Ectodermal cell (in vitro differentiated cells): ENCODE measurements at regions not wholly inside any gene's neighbourhood (a gene's known extent, or its start where the extent isn't known, plus 50 kb on each side); places are given as distances from the start of the nearest gene placed in this dataset.

Source experiments
- H3K27ac ChIP-seq: 2 replicates; pipeline ENCODE4 v1.7.0; 2013; ENCODE audit warnings: mild to moderate bottlenecking, low read depth, low read length; ENCODE audit not compliant: insufficient read depth, poor library complexity, severe bottlenecking
- H3K27me3 ChIP-seq: 2 replicates; pipeline ENCODE4 v1.7.0; 2013; ENCODE audit warnings: mild to moderate bottlenecking, low read length; ENCODE audit not compliant: insufficient read depth, control insufficient read depth, poor library complexity, severe bottlenecking
- H3K36me3 ChIP-seq: one replicate; pipeline ENCODE4 v1.7.0; 2013; ENCODE audit warnings: low read length; ENCODE audit not compliant: control insufficient read depth, insufficient read depth
- H3K4me1 ChIP-seq: one replicate; pipeline ENCODE4 v1.7.0; 2013; ENCODE audit warnings: low read length; ENCODE audit not compliant: control insufficient read depth, insufficient read depth
- H3K4me3 ChIP-seq: 2 replicates; pipeline ENCODE4 v1.7.0; 2013; ENCODE audit warnings: low read depth, low read length, control low read depth; ENCODE audit not compliant: insufficient read depth
- H3K9me3 ChIP-seq: 2 replicates; pipeline ENCODE4 v1.7.0; 2013; ENCODE audit warnings: mild to moderate bottlenecking, low read length, moderate library complexity; ENCODE audit not compliant: control insufficient read depth
- WGBS, 2 experiments: methylation state at CpG; one replicate each; pipeline ENCODE4 v1.1.7; 2013; ENCODE audit warnings: missing lambda C conversion rate in 2 of 2; 5-methylcytosine and 5-hydroxymethylcytosine counted together

GRCh38 chr13:62678039-62678438, 1262.4 kb upstream of the PCDH20 start:
- Histone ChIP-seq H3K27me3 (no peaks in the 10 kb centered on the region), H3K4me1 (no peaks in the 10 kb centered on the region), H3K4me3 (no peak overlapping the region), H3K36me3 (no peaks in the 10 kb centered on the region), H3K27ac (no peak overlapping the region), H3K9me3 (no peaks in the 10 kb centered on the region)
- WGBS, 2 experiments: 91% methylated on average over 4 of the region's 4 CpGs

DNA sequence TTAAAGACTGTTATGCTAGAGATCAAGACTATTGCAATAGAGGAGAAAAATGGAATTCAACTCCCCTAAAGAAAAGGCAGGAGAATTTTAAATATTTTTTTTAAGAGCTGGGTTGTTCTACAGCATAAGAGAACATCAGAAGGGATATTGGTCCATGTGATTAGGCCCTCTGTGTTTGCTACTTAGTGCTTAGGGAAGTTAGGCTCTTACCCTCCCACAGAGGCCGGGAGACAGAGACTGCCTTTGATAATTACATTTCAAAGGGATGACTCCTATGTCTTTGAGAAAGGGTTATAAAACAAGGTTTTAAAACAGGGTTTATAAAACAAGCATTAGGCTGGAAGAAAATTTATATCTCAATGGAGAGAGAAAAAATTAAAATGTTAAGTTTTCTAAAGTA, 1248.1 kb upstream of the PCDH20 start:
- H3K27me3 ChIP-seq: no peaks in the 10 kb centered on the region
- H3K4me3 ChIP-seq: no peak overlapping the region
- 50% methylated on average over 1 of the region's 1 CpG; no CpG with 5 or more reads in 1 of the 2 experiments for WGBS, 2 experiments
- no peak overlapping the region for H3K27ac ChIP-seq
- no peaks in the 10 kb centered on the region for H3K36me3 ChIP-seq
- no peaks in the 10 kb centered on the region for H3K4me1 ChIP-seq
- H3K9me3 ChIP-seq: no peaks in the 10 kb centered on the region

GRCh38 chr13:62659365-62659764, 1243.7 kb upstream of the PCDH20 start:
- Histone ChIP-seq H3K27me3 (no peaks in the 10 kb centered on the region), H3K4me3 (no peak overlapping the region), H3K9me3 (no peaks in the 10 kb centered on the region), H3K4me1 (no peaks in the 10 kb centered on the region), H3K27ac (no peak overlapping the region), H3K36me3 (no peaks in the 10 kb centered on the region)
- whole genome bisulfite sequencing, 2 experiments: 95 to 100% methylated on average over 1 to 2 of the region's 3 CpGs

GRCh38 chr13:62653371-62653770, 1237.7 kb upstream of the PCDH20 start:
- no peak overlapping the region for H3K27ac ChIP-seq
- no peaks in the 10 kb centered on the region for H3K9me3 ChIP-seq
- no peaks in the 10 kb centered on the region for H3K36me3 ChIP-seq
- no peaks in the 10 kb centered on the region for H3K4me1 ChIP-seq
- H3K4me3 ChIP-seq: no peak overlapping the region
- H3K27me3 ChIP-seq: no peaks in the 10 kb centered on the region

DNA sequence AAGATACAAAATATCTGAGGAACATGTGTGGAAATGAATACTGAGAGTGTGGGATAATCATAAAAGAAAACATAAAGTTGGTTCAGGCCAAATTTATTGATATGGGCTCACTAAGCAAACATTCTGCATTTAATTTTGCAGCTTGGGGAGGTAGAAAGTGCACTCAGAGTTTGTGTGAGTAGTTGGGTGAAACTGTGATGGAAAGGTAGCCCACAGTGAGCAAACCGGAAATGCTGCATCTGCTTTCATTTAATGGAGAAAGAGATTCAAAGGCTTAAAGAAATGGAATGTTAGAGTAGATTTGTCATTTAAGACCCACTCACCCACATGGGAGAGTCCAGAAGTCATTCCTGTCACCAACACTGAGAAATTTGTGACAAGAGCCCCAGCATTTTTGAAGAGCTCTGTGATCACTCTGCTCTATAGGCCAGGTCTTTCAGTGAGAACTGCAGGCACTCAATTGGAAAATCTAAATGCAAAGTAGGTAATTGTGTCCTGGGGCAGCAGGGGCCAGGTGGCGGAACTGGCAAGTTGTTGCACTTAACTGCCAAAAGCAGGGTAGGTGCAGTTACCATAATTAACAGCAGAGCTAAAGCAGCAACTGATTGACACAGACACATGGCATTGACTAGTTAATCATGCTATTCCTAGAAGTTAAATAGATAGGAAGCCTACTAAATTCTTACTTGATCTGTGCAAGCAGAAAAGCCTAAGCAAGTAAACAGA, 1228.3 kb upstream of the PCDH20 start:
- Histone ChIP-seq H3K27me3 (no peaks in the 10 kb centered on the region), H3K4me1 (no peaks in the 10 kb centered on the region), H3K4me3 (no peak overlapping the region), H3K36me3 (no peaks in the 10 kb centered on the region), H3K9me3 (no peaks in the 10 kb centered on the region), H3K27ac (no peak overlapping the region)
- 85 to 93% methylated on average over 2 of the region's 2 CpGs for WGBS, 2 experiments

DNA sequence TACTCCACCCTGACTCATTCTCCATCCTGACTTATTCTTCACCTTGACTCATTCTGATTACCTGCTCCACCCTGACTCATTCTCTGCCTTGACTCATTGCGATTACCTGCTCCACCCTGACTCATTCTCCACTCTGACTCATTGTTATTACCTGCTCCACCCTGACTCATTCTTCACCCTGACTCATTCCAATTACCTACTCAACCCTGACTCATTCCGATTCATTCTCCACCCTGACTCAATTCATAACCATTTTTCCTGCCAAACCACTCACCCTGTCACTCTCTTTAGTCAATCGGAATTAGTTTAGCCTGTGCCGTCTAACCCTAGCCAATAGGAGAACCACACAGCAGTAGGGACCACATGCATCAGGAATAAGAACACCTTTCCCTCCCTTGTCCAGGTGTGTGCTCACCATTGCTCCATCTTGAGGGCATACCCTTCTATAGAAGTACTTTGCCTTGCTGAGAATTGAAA, 1227.4 kb upstream of the PCDH20 start:
- 92 to 93% methylated on average over 4 of the region's 4 CpGs for WGBS, 2 experiments

DNA sequence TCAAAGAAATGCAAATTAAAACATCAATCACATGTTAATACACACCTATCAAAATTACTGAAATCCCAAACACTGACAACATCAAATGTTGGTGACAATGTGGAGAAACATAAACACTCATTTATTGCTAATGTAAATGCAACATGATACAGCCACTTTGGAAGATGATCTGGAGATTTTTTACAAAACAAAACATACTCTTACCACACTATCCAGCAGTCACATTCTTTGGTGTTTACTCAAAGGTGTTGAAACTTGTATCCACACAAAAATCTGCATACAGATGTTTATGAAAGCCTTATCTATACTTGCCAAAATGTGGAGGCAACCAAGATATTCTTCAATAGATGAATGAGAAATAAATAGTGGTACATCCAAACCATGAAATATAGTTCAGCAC, 1219.5 kb upstream of the PCDH20 start:
- no peaks in the 10 kb centered on the region for H3K4me1 ChIP-seq
- peaks cover 2% of the 10 kb centered on the region for H3K9me3 ChIP-seq
- no peaks in the 10 kb centered on the region for H3K27me3 ChIP-seq
- no peak overlapping the region for H3K27ac ChIP-seq
- no peak overlapping the region for H3K4me3 ChIP-seq
- H3K36me3 ChIP-seq: no peaks in the 10 kb centered on the region

More for the DNA sequence above, 1227.4 kb upstream of the PCDH20 start:
- no peaks in the 10 kb centered on the region for H3K4me1 ChIP-seq
- H3K27me3 ChIP-seq: no peaks in the 10 kb centered on the region
- H3K4me3 ChIP-seq: no peak overlapping the region
- H3K9me3 ChIP-seq: no peaks in the 10 kb centered on the region
- no peaks in the 10 kb centered on the region for H3K36me3 ChIP-seq
- no peak overlapping the region for H3K27ac ChIP-seq

DNA sequence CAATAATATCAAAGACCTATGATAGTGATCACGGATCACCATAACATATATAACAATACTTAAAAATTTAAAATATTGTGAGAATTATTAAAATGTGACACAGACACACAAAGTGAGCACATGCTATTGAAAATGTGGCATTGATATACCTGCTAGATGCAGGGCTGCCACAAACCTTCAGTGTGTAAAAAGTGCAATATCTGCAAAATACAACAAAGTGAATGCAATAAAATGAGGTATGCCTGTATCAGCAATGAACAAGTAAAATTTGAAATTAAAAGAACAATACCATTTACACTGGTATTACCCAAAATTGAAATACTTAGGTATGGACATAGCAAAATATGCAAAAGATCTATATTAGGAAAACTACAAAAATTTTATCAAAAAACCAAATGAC, 1217.8 kb upstream of the PCDH20 start:
- Histone ChIP-seq H3K4me1 (no peaks in the 10 kb centered on the region), H3K27me3 (no peaks in the 10 kb centered on the region), H3K4me3 (no peak overlapping the region), H3K9me3 (peaks cover 2% of the 10 kb centered on the region), H3K27ac (no peak overlapping the region), H3K36me3 (no peaks in the 10 kb centered on the region)
- WGBS, 2 experiments: no CpG with 5 or more reads among the region's 1 CpG

GRCh38 chr13:62631619-62632018, 1216.0 kb upstream of the PCDH20 start:
- no peak overlapping the region for H3K4me3 ChIP-seq
- H3K4me1 ChIP-seq: no peaks in the 10 kb centered on the region
- 83 to 100% methylated on average over 2 of the region's 2 CpGs for WGBS, 2 experiments
- no peak overlapping the region for H3K27ac ChIP-seq
- H3K27me3 ChIP-seq: no peaks in the 10 kb centered on the region
- H3K9me3 ChIP-seq: peaks cover 2% of the 10 kb centered on the region
- H3K36me3 ChIP-seq: no peaks in the 10 kb centered on the region

DNA sequence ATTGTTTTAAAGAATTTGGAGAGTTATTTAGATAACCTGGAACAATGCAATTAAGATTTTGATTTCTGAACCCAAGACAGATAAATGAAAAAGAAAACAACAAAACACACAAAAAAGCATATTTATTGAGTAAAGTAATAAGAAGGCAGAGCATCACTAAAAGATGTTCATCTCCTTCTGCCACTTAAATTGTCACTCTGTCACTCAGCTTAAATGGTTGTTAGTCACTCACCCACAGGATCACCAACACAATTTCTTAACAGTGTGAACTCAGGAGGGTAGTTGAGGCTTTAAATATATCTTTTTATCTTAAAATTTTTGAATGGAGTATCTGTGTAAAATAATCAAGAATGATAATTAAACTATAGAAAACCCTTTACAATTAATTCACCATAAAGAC, 1215.5 kb upstream of the PCDH20 start:
- Histone ChIP-seq H3K4me3 (no peak overlapping the region), H3K4me1 (no peaks in the 10 kb centered on the region), H3K9me3 (peaks cover 2% of the 10 kb centered on the region), H3K27ac (no peak overlapping the region), H3K27me3 (no peaks in the 10 kb centered on the region), H3K36me3 (no peaks in the 10 kb centered on the region)

DNA sequence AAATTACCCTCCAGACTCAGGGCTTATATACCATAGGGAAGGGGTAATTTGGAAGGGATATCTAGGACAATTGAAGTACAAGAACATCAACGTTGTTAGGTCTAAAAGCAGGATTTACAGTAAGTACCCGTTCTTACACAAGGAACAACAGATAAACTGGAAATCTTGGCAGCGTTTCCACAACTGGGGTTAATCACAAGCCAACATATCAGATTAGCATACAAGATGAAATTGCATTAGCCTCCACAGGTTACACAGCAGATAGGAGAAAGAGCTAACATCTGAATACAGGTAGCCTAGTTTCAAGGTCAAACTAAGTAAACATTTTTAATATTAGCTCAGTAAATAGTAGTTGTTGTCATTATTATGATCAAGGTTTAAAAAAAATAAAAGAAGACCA, 1214.0 kb upstream of the PCDH20 start:
- 82 to 95% methylated on average over 3 of the region's 3 CpGs for WGBS, 2 experiments
- H3K4me1 ChIP-seq: no peaks in the 10 kb centered on the region
- no peaks in the 10 kb centered on the region for H3K27me3 ChIP-seq

More for the DNA sequence above, 1214.0 kb upstream of the PCDH20 start:
- H3K36me3 ChIP-seq: no peaks in the 10 kb centered on the region
- H3K27ac ChIP-seq: no peak overlapping the region
- no peak overlapping the region for H3K4me3 ChIP-seq
- peaks cover 2% of the 10 kb centered on the region for H3K9me3 ChIP-seq
